SJCRH30 (cell line): ENCODE measurements at regions not wholly inside any gene's neighbourhood (a gene's known extent, or its start where the extent isn't known, plus 50 kb on each side); places are given as distances from the start of the nearest gene placed in this dataset.

ENCODE experiments used
- DNase-seq, 2 experiments: peaks; one replicate each; pipeline ENCODE4 v3.0.0-alpha.2; 2015 to 2020
- H3K27ac ChIP-seq: fragments of 250-450 bp; sonication (Bioruptor Pico); 2 replicates; pipeline ENCODE4 v1.5.1; 2020; ENCODE audit warnings: mild to moderate bottlenecking, moderate library complexity
- H3K27me3 ChIP-seq: fragments of 250-450 bp; sonication (Bioruptor Pico); 2 replicates; pipeline ENCODE4 v1.5.1; 2020; ENCODE audit warnings: mild to moderate bottlenecking, moderate library complexity
- H3K36me3 ChIP-seq: fragments of 250-450 bp; sonication (Bioruptor Pico); 2 replicates; pipeline ENCODE4 v1.5.1; 2020; ENCODE audit warnings: mild to moderate bottlenecking, moderate library complexity
- H3K4me1 ChIP-seq: fragments of 250-450 bp; sonication (Bioruptor Pico); 2 replicates; pipeline ENCODE4 v1.5.1; 2020; ENCODE audit warnings: mild to moderate bottlenecking, moderate library complexity
- H3K4me3 ChIP-seq: fragments of 250-450 bp; sonication (Bioruptor Pico); 2 replicates; pipeline ENCODE4 v1.5.1; 2020; ENCODE audit warnings: mild to moderate bottlenecking, moderate library complexity
- H3K9me3 ChIP-seq: fragments of 250-450 bp; sonication (Bioruptor Pico); replicated peaks from 2 replicates; pipeline ENCODE4 v1.5.1; 2020; ENCODE audit warnings: mild to moderate bottlenecking, moderate library complexity

- no peaks in the 10 kb centered on the region for H3K4me1 ChIP-seq
- no peak overlapping the region for H3K4me3 ChIP-seq
- DNase-seq = no peak
- H3K27me3 ChIP-seq = peaks cover 4% of the 10 kb centered on the region; the same call in 1 of the 2 replicates
- H3K9me3 ChIP-seq = no peaks in the 10 kb centered on the region
- no peaks in the 10 kb centered on the region for H3K36me3 ChIP-seq
- no peak overlapping the region for H3K27ac ChIP-seq
Measured at GRCh38 chr2:21590026-21590690, 466.4 kb downstream of the TDRD15 start.

- no peaks in the 10 kb centered on the region for H3K9me3 ChIP-seq
- no peaks in the 10 kb centered on the region for H3K36me3 ChIP-seq
- no peak overlapping the region for H3K27ac ChIP-seq
- no peaks in the 10 kb centered on the region for H3K4me1 ChIP-seq
- no peak for DNase-seq
- no peak overlapping the region for H3K4me3 ChIP-seq
- peaks cover under 1% of the 10 kb centered on the region; the same call in 1 of the 2 replicates for H3K27me3 ChIP-seq
Measured at GRCh38 chr2:21591926-21592325, 468.2 kb downstream of the TDRD15 start.

- H3K4me3 ChIP-seq = no peak overlapping the region
- H3K4me1 ChIP-seq = no peaks in the 10 kb centered on the region
- H3K9me3 ChIP-seq = no peaks in the 10 kb centered on the region
- DNase-seq = no peak
- H3K36me3 ChIP-seq = no peaks in the 10 kb centered on the region
- no peak overlapping the region for H3K27ac ChIP-seq
- no peaks in the 10 kb centered on the region for H3K27me3 ChIP-seq
Measured at GRCh38 chr2:21599417-21599816, 475.6 kb downstream of the TDRD15 start.

- H3K4me1 ChIP-seq = no peaks in the 10 kb centered on the region
- no peak for DNase-seq
- no peaks in the 10 kb centered on the region for H3K36me3 ChIP-seq
- H3K9me3 ChIP-seq = no peaks in the 10 kb centered on the region
- no peak overlapping the region for H3K27ac ChIP-seq
- no peak overlapping the region for H3K4me3 ChIP-seq
- H3K27me3 ChIP-seq = no peaks in the 10 kb centered on the region
Measured at GRCh38 chr2:21602789-21603188, 479.0 kb downstream of the TDRD15 start.

GRCh38 chr2:21607572-21607971, 483.8 kb downstream of the TDRD15 start:
- H3K4me3 ChIP-seq = no peak overlapping the region
- DNase-seq = no peak
- H3K27me3 ChIP-seq = no peaks in the 10 kb centered on the region
- H3K9me3 ChIP-seq = no peaks in the 10 kb centered on the region
- no peaks in the 10 kb centered on the region for H3K4me1 ChIP-seq
- H3K27ac ChIP-seq = no peak overlapping the region
- no peaks in the 10 kb centered on the region for H3K36me3 ChIP-seq

GRCh38 chr2:21610304-21610703, 486.5 kb downstream of the TDRD15 start:
- Histone ChIP-seq H3K27ac (no peak overlapping the region), H3K36me3 (no peaks in the 10 kb centered on the region), H3K4me1 (no peaks in the 10 kb centered on the region), H3K27me3 (no peaks in the 10 kb centered on the region), H3K9me3 (no peaks in the 10 kb centered on the region), H3K4me3 (no peak overlapping the region)
- DNase-seq = no peak

- no peak for DNase-seq
- Histone ChIP-seq H3K9me3 (no peaks in the 10 kb centered on the region), H3K4me1 (no peaks in the 10 kb centered on the region), H3K4me3 (no peak overlapping the region), H3K27ac (no peak overlapping the region), H3K36me3 (no peaks in the 10 kb centered on the region), H3K27me3 (no peaks in the 10 kb centered on the region)
Measured at GRCh38 chr2:21617885-21618434, 494.2 kb downstream of the TDRD15 start.

- no peak for DNase-seq
- H3K9me3 ChIP-seq = no peaks in the 10 kb centered on the region
- H3K27me3 ChIP-seq = no peaks in the 10 kb centered on the region
- no peaks in the 10 kb centered on the region for H3K36me3 ChIP-seq
- no peaks in the 10 kb centered on the region for H3K4me1 ChIP-seq
- no peak overlapping the region for H3K4me3 ChIP-seq
- no peak overlapping the region for H3K27ac ChIP-seq
Measured at GRCh38 chr2:21620771-21621170, 497.0 kb downstream of the TDRD15 start.

- Histone ChIP-seq H3K27ac (no peak overlapping the region), H3K9me3 (no peaks in the 10 kb centered on the region), H3K36me3 (no peaks in the 10 kb centered on the region), H3K4me1 (no peaks in the 10 kb centered on the region), H3K27me3 (no peaks in the 10 kb centered on the region), H3K4me3 (no peak overlapping the region)
- no peak for DNase-seq
Measured at GRCh38 chr2:21627938-21628337, 504.2 kb downstream of the TDRD15 start.

GRCh38 chr2:21633015-21633414, 509.2 kb downstream of the TDRD15 start:
- H3K27me3 ChIP-seq = no peaks in the 10 kb centered on the region
- no peak overlapping the region for H3K27ac ChIP-seq
- H3K4me3 ChIP-seq = no peak overlapping the region
- H3K36me3 ChIP-seq = no peaks in the 10 kb centered on the region
- no peak for DNase-seq
- H3K9me3 ChIP-seq = no peaks in the 10 kb centered on the region
- H3K4me1 ChIP-seq = no peaks in the 10 kb centered on the region

- no peak overlapping the region for H3K4me3 ChIP-seq
- no peaks in the 10 kb centered on the region for H3K4me1 ChIP-seq
- H3K9me3 ChIP-seq = no peaks in the 10 kb centered on the region
- no peaks in the 10 kb centered on the region for H3K36me3 ChIP-seq
- H3K27ac ChIP-seq = no peak overlapping the region
- no peaks in the 10 kb centered on the region for H3K27me3 ChIP-seq
- DNase-seq = no peak
Measured at GRCh38 chr2:21633466-21633865, 509.7 kb downstream of the TDRD15 start.

- Histone ChIP-seq H3K36me3 (no peaks in the 10 kb centered on the region), H3K27me3 (no peaks in the 10 kb centered on the region), H3K9me3 (no peaks in the 10 kb centered on the region), H3K4me1 (no peaks in the 10 kb centered on the region), H3K27ac (no peak overlapping the region), H3K4me3 (no peak overlapping the region)
- no peak for DNase-seq
Measured at GRCh38 chr2:21633911-21634310, 510.1 kb downstream of the TDRD15 start.

GRCh38 chr2:21640046-21640445, 516.3 kb downstream of the TDRD15 start:
- Histone ChIP-seq H3K4me1 (no peaks in the 10 kb centered on the region), H3K4me3 (no peak overlapping the region), H3K9me3 (no peaks in the 10 kb centered on the region), H3K27me3 (peaks cover 9% of the 10 kb centered on the region; the same call in 1 of the 2 replicates), H3K27ac (no peak overlapping the region), H3K36me3 (no peaks in the 10 kb centered on the region)
- DNase-seq = no peak

GRCh38 chr2:21642647-21643046, 518.9 kb downstream of the TDRD15 start:
- DNase-seq = no peak
- Histone ChIP-seq H3K36me3 (no peaks in the 10 kb centered on the region), H3K4me3 (no peak overlapping the region), H3K9me3 (no peaks in the 10 kb centered on the region), H3K4me1 (no peaks in the 10 kb centered on the region), H3K27me3 (peaks cover 13% of the 10 kb centered on the region; the same call in 1 of the 2 replicates), H3K27ac (no peak overlapping the region)

GRCh38 chr2:21643180-21643579, 519.4 kb downstream of the TDRD15 start:
- Histone ChIP-seq H3K27ac (no peak overlapping the region), H3K4me1 (no peaks in the 10 kb centered on the region), H3K4me3 (no peak overlapping the region), H3K27me3 (peaks cover 13% of the 10 kb centered on the region; the same call in 1 of the 2 replicates), H3K36me3 (no peaks in the 10 kb centered on the region), H3K9me3 (no peaks in the 10 kb centered on the region)
- no peak for DNase-seq

- DNase-seq = no peak
- Histone ChIP-seq H3K4me3 (no peak overlapping the region), H3K9me3 (no peaks in the 10 kb centered on the region), H3K36me3 (no peaks in the 10 kb centered on the region), H3K4me1 (no peaks in the 10 kb centered on the region), H3K27ac (no peak overlapping the region), H3K27me3 (peaks cover 13% of the 10 kb centered on the region)
Measured at GRCh38 chr2:21644266-21644665, 520.5 kb downstream of the TDRD15 start.
